ENCODE measurements at regions not wholly inside any gene's neighbourhood (a gene's known extent, or its start where the extent isn't known, plus 50 kb on each side); places are given as distances from the start of the nearest gene placed in this dataset.

- Histone ChIP-seq H3K27ac (no peak overlapping the region), H3K27me3 (no peaks in the 10 kb centered on the region)
- ATAC-seq = no peak
Observed at GRCh38 chr1:214895011-214895600, 187.4 kb upstream of the KCNK2 start.

DNA sequence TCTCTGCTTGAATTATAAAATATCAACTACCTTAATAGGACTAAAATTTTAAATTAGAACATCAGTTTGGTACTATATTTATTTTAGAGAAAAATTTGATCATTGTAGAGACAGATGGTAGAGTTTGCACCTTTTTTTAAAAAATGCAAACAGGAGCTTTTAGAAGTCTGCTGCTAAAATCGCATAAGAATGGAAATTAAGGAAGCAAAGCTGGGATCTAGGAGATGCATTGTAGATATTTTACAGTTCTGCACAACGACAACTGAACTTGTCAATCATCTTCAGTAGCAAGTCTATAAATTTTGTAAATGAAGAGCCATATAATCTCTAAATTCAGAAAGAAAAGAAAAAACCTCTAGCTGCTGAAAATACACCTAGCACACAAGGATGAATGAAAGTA lies 185.6 kb upstream of the KCNK2 start:
- no peaks in the 10 kb centered on the region for H3K36me3 ChIP-seq
- intact Hi-C loops (cut with DNase I) = no loop called here
- no peak overlapping the region for H3K4me3 ChIP-seq
- 76 to 82% (median 82%) methylated on average over 2 of the region's 2 CpGs for WGBS, 4 donors
- TF ChIP-seq, protein P1, sequence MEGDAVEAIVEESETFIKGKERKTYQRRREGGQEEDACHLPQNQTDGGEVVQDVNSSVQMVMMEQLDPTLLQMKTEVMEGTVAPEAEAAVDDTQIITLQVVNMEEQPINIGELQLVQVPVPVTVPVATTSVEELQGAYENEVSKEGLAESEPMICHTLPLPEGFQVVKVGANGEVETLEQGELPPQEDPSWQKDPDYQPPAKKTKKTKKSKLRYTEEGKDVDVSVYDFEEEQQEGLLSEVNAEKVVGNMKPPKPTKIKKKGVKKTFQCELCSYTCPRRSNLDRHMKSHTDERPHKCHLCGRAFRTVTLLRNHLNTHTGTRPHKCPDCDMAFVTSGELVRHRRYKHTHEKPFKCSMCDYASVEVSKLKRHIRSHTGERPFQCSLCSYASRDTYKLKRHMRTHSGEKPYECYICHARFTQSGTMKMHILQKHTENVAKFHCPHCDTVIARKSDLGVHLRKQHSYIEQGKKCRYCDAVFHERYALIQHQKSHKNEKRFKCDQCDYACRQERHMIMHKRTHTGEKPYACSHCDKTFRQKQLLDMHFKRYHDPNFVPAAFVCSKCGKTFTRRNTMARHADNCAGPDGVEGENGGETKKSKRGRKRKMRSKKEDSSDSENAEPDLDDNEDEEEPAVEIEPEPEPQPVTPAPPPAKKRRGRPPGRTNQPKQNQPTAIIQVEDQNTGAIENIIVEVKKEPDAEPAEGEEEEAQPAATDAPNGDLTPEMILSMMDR (IDR thresholded peaks at IDR 0.05) = no peak
- TF ChIP-seq POLR2A (IDR thresholded peaks at IDR 0.05) = no peak
- DNase-seq (no peak), ATAC-seq (no peak)
- H3K27me3 ChIP-seq = no peaks in the 10 kb centered on the region
- no peak overlapping the region for H3K27ac ChIP-seq
- no peaks in the 10 kb centered on the region for H3K4me1 ChIP-seq
- peaks cover 0 to 9% (median 0%) of the 10 kb centered on the region in 12 donors for H3K9me3 ChIP-seq

More at GRCh38 chr1:214895011-214895600, 187.4 kb upstream of the KCNK2 start:
- H3K4me1 ChIP-seq = no peaks in the 10 kb centered on the region
- WGBS, 4 donors = 63 to 72% (median 70%) methylated on average over 5 of the region's 5 CpGs
- peaks cover 0 to 9% (median 0%) of the 10 kb centered on the region in 12 donors for H3K9me3 ChIP-seq
- TF ChIP-seq, protein P1 (IDR thresholded peaks at IDR 0.05) = no peak
- no peak for TF ChIP-seq POLR2A (IDR thresholded peaks at IDR 0.05)
- no peaks in the 10 kb centered on the region for H3K36me3 ChIP-seq
- no peak for DNase-seq
- no peak overlapping the region for H3K4me3 ChIP-seq
- intact Hi-C loops (cut with DNase I) = no loop called here

- Histone ChIP-seq H3K36me3 (no peaks in the 10 kb centered on the region), H3K9me3 (peaks cover 0 to 9% (median 0%) of the 10 kb centered on the region in 12 donors), H3K27ac (no peak overlapping the region), H3K4me3 (no peak overlapping the region), H3K4me1 (no peaks in the 10 kb centered on the region), H3K27me3 (no peaks in the 10 kb centered on the region)
- 81 to 89% (median 88%) methylated on average over 4 of the region's 4 CpGs for WGBS, 4 donors
- no peak for DNase-seq
- no peak for TF ChIP-seq POLR2A (IDR thresholded peaks at IDR 0.05)
- TF ChIP-seq, protein P1 (IDR thresholded peaks at IDR 0.05) = no peak
- no peak for ATAC-seq
- intact Hi-C loops (cut with DNase I) = no loop called here
Observed at GRCh38 chr1:214897581-214897980, 185.0 kb upstream of the KCNK2 start.

GRCh38 chr1:214898161-214898560 lies 184.4 kb upstream of the KCNK2 start:
- ATAC-seq = no peak
- Histone ChIP-seq H3K27ac (no peak overlapping the region), H3K36me3 (no peaks in the 10 kb centered on the region), H3K4me1 (no peaks in the 10 kb centered on the region), H3K9me3 (peaks cover 0 to 3% (median 0%) of the 10 kb centered on the region in 12 donors), H3K4me3 (no peak overlapping the region), H3K27me3 (no peaks in the 10 kb centered on the region)
- intact Hi-C loops (cut with DNase I) = no loop called here
- no peak for TF ChIP-seq POLR2A (IDR thresholded peaks at IDR 0.05)
- TF ChIP-seq, protein P1 (IDR thresholded peaks at IDR 0.05) = no peak
- 83 to 92% (median 88%) methylated on average over 8 of the region's 8 CpGs for WGBS, 4 donors
- no peak for DNase-seq

All from heart left ventricle (tissue), 16 donors.